Putamen (tissue), 1 donor: ENCODE measurements at regions not wholly inside any gene's neighbourhood (a gene's known extent, or its start where the extent isn't known, plus 50 kb on each side); places are given as distances from the start of the nearest gene placed in this dataset.
"Not testable (repeated sequence)": the region's sequence is repeated elsewhere in the genome, so short reads cannot be mapped to it uniquely, and the experiment has no call there.

Experiments used
- DNase-seq: peaks from one replicate; pipeline ENCODE4 v3.0.0-alpha.2; 2016; ENCODE audit warnings: low spot score

DNA sequence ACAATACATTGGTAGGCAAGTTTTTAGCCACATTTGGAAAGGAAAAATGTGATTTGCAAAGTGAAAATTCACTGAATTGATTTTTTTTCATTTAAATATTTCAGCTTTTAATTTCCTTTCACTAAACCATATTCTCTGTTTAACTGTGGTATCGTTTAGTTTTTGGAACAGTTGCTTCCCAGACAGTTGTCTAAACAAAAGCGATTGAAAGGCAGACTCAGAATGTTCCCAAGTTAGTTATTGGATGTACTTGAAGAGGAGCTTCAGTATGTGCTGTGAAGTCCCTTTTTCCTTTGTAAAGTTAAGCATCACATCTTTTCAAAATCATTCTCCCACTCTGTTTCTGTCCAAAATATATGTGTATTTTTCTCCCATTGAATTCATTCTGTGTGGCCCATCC, 623.4 kb upstream of the LUZP2 start:
- no peak for DNase-seq

GRCh38 chr11:23875176-23875850, 621.5 kb upstream of the LUZP2 start:
- no peak for DNase-seq

DNA sequence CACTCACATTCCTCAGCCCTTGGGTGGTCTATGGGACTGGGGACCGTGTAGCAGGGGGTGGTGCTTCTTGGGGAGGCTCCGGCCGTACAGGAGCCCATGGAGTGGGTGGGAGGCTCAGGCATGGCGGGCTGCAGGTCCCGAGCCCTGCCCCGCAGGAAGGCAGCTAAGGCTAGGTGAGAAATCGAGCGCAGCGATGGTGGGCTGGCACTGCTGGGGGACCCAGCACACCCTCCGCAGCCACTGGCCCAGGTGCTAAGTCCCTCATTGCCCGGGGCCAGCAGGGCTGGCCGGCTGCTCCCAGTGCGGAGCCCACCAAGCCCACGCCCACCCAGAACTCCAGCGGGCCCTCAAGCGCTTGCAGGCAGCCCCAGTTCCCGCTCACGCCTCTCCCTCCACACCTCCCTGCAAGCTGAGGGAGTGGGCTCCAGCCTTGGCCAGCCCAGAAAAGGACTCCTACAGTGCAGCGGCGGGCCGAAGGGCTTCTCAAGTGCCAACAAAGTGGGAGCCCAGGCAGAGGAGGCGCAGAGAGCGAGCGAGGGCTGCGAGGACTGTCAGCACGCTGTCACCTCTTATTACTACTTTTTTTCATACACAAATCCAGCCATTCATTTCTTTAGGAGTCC, 613.3 kb upstream of the LUZP2 start:
- DNase-seq = not testable (repeated sequence)

DNA sequence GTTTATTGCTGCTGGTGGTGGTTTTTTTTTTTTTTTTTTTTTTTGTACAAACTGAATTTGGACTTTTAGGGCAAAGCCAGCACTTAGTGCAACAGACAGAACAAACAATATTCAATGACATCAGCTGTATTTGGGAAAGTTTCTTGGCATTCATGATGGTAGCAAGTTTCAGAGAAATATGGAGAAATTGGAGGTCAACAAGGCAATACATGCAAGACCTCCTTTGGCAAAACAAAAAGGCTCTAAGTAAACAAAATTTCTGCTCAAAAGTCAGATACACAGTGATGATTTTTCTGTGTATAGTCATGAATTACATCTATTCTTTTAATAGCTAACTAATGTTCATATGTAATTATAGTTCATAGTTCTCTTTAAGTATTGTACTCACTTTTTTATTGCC, 612.5 kb upstream of the LUZP2 start:
- no peak for DNase-seq

DNA sequence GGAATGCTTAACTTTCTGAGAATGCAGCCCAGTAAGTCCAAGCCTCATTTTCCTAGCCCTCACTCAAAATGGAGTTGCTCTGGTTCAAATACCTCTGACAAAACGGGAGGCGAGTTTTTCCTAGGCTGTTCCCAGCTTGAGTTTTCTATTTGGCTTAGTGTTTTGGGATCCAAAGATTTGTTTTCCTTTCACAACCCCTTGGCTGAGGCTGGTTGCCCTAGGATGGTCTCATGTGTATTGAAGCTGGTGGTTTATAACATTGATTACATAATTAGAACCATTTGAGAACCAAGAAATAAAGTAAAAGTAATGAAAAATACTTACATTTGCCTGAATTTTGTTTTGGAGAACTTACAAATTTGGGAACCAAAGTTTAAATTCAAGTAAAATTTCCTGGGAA, 611.1 kb upstream of the LUZP2 start:
- DNase-seq = no peak

DNA sequence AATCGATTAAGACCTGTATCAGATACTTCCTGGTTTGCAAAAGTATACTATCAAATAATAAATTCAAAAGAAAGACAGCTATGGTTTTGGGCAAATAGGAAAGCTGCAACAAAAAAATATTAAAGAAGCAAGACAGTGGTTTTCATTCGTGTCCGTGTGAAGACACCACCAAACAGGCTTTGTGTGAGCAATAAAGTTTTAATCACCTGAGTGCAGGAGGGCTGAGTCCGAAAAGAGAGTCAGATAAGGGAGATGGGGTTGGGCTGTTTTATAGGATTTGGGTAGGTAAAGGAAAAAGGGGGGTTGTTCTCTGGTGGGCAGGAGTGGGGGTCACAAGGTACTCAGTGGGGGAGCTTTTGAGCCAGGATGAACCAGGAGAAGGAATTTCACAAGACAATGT, 609.7 kb upstream of the LUZP2 start:
- DNase-seq = not testable (repeated sequence)

DNA sequence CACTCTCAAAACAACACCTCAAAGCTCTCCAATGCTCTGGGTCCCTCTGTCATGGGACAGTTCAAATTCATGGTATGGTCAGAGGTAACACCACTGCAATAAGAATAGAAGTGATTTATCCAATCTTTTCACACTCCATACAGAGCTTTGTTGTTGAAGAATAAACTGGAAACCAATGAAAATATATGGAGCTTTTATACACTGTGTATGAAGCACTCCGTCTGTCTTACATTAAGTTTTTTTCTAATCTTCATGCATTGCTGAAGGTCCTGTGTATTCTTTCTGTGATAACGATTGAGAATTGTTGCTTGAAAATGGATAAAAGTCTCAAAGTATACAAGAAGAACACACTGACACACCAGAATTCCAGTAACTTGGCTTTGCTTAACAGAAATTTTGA, 603.7 kb upstream of the LUZP2 start:
- DNase-seq = no peak

DNA sequence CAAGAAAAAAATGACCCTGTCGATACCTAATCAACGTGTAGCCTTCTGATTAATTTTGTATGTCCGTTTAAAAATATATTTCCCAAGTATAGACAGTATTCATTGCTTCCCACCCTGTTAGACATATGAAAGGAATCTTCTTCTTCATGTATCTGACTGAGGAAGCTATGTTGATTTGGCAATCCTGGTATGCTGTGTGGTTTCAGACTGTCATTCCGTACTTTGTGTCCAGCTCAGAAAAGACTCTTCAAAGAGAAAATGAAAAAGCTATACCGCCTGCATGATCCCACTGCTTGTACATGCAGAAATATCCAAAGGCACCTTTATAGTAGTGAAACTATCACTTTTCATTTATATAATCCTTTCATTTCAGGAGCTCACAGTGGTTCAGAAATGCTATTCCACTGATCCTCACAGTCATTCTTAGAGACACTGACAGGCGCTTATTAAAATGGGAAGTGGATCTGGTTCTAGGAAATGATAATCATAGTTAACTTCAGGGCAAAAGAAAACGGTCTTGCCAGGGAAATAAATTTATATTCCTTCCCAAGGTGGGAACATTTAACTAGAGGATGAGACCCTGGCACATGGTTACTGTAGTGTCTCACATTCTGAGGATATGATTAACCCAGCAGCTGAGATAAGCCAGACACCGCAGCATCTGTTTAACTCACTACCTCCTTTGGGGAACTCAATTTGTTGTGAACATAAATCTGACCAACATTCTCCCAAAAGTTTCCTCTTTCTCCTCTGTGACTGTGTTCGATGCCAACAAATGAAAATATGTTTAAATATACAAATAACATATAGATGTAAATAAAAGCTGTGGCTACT, 599.2 kb upstream of the LUZP2 start:
- DNase-seq = no peak

DNA sequence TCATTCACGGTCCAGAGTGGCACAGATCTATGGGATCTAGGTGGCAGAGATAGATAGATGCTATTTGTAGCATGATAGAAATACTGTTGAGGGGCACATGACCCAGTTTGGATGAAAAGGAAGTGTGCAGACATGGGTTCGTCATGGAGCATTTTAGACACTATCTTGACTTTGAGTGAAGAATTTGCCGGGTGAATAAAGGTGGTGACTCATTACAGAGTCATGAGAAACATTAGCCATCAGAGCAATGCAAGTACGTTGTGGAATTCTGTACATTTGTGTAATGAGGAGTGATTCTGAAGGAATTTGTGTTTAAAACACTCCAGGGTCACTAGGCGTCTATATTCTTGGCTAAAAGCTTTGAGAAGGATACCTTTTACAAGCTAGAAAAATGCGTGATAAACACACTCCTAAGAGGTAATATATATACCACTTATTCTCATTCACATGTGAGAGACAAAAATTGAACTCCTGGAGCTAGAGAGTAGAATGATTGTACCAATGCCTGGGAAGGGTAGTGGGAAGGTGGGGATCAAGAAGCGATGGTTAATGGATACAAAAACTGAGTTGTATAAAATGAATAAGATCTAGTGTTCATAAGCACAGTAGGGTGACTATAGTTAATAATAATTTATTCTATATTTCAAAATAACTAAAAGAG, 593.7 kb upstream of the LUZP2 start:
- DNase-seq = no peak

- DNase-seq = no peak
Measured at GRCh38 chr11:23919455-23919854, 577.4 kb upstream of the LUZP2 start.

GRCh38 chr11:23923357-23923756, 573.5 kb upstream of the LUZP2 start:
- no peak for DNase-seq

DNA sequence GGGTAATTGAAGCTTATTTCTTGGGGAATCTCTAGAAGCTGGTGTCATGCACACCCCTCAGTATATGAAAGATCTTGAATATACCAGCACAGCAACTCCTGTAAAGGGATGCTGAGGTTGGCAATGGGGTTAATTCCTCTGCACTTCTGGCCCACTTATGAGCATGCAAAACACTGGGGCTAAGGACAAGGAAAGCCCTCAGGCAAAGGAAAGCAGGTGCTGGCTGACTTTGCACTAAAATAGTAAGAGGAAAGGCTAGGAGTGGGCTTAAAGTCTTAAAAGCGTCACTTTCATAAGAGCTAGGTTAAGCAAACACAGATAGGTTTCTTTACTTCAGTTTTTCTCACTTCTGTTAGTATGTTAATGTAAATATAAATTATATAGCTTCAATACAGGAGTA, 572.6 kb upstream of the LUZP2 start:
- no peak for DNase-seq

- DNase-seq = no peak
Measured at GRCh38 chr11:23931443-23931842, 565.4 kb upstream of the LUZP2 start.

DNA sequence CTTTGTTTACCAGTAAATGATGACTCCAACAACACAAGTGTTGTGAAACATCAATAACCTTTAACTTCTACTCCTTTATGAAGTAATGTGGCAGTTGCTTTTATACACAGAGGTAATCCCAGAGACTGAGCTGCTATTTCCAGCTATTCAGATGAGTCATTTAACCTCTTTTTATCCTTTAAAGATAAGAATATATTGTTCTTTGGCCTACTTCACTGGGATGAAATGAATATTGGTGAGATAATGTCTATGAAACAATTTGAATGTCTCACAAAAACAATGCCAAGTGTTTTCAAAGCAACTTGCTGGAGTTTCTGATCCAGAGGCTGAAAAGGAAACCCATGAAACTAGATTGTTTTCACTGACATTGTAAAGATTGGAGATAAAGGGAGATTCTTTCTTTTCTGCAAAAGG, 564.4 kb upstream of the LUZP2 start:
- no peak for DNase-seq

DNA sequence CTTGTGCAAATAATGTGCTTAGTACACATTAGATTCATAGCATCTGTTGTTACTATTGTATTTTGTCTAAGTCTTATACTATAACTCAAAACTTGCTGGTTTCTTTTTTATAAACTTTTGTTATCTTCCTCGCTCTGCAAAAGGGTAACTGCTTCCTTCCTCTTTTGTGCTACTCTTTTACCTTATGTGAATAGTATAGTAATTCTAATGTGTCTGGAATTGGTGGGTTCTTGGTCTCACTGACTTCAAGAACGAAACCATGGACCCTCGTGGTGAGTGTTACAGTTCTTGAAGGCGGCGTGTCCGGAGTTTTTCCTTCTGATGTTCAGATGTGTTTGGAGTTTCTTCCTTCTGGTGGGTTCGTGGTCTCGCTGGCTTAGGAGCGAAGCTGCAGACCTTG, 563.1 kb upstream of the LUZP2 start:
- DNase-seq = no peak

- not testable (repeated sequence) for DNase-seq
Measured at GRCh38 chr11:23934671-23935270, 562.1 kb upstream of the LUZP2 start.

DNA sequence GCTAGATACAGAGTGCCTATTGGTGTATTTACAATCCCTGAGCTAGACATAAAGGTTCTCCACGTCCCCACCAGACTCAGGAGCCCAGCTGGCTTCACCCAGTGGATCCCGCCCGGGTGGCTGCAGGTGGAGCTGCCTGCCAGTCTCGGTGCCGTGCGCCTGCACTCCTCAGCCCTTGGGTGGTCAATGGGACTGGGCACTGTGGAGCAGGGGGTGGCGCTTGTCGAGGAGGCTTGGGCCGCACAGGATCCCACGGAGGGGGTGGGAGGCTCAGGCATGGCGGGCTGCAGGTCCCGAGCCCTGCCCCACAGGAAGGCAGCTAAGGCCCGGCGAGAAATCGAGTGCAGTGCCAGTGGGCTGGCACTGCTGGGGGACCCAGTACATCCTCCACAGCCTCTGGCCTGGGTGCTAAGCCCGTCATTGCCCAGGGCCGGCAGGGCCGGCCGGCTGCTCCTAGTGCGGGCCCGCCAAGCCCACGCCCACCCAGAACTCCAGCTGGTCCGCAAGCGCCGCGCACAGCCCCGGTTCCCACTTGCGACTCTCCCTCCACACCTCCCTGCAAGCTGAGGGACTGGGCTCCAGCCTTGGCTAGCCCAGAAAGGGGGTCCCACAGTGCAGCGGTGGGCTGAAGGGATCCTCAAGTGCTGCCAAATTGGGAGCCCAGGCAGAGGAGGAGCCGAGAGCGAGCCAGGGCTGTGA, 554.6 kb upstream of the LUZP2 start:
- DNase-seq = not testable (repeated sequence)

DNA sequence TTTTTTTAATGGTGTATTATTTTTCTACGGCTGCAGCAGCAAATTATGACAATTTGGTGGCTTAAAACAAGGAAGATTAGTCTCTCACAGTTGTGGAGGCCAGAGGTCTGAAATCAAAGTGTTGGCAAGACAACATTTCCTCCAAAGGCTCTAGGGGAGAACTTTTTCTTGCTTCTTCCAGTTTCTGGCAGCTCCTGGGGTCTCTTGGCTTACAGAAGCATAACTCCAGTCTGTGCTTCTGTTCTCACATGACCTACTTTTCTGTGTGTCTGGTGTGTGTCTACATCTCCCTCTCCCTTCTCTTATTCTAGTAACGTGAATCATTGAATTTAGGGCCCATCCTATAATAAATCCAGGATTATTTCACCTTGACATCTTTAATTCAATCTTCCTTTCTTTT, 551.9 kb upstream of the LUZP2 start:
- DNase-seq = no peak

- DNase-seq = no peak
Measured at GRCh38 chr11:23947883-23948282, 549.0 kb upstream of the LUZP2 start.

GRCh38 chr11:23948851-23949250, 548.0 kb upstream of the LUZP2 start:
- no peak for DNase-seq

DNA sequence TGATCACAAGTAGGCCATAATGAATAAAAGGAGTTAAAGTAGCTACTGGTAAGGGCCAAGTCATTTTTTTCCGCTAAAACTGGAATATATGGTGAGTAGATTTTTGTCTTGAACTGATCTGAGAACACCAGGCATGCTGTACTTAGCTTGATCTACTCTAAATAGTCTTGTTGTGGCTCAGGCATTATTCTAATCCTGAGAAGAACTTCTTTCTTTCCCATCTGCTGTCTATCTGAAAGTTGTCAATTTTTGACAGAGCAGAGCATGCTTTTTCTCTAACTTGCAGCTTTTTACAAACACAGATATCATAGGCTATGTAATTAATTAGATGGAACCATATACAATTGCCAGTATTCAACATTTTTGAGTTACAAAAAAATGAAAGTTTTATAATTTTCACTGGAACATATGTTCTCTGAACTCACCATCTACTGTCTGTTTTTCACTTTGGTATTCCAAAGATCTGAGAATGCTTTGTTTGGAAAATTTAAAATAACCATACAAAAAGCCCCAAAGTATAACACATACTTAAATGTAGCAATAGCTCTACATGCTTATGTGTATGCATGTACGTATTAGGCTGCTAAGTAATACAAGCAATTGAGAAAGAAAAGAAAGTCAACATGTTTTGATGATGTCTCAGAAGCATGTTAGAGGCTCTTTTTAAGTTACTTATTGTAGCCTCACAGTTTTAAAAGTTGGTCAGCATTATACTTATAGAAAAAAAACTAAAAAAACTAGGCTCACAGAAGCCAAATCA, 542.7 kb upstream of the LUZP2 start:
- DNase-seq = no peak
